GM12875 (cell line): ENCODE measurements at regions not wholly inside any gene's neighbourhood (a gene's known extent, or its start where the extent isn't known, plus 50 kb on each side); places are given as distances from the start of the nearest gene placed in this dataset.

Source experiments
- H3K4me3 ChIP-seq: one replicate; pipeline ENCODE4 v1.5.1; 2011; ENCODE audit warnings: low read depth, low read length, control low read depth
- CTCF ChIP-seq: IDR thresholded peaks from 2 replicates; pipeline ENCODE4 v1.5.1; 2011; ENCODE audit warnings: low read depth, mild to moderate bottlenecking, control low read depth, inconsistent platforms, low read length, moderate library complexity, borderline replicate concordance; ENCODE audit not compliant: insufficient read depth

GRCh38 chr5:8505196-8505595 is 636.2 kb downstream of the MTRR start:
- no peak overlapping the region for H3K4me3 ChIP-seq
- TF ChIP-seq CTCF = no peak

- no peak for TF ChIP-seq CTCF
- H3K4me3 ChIP-seq = no peak overlapping the region
Measured at GRCh38 chr5:8508231-8508630, 639.3 kb downstream of the MTRR start.

GRCh38 chr5:8516356-8516755 is 647.4 kb downstream of the MTRR start:
- H3K4me3 ChIP-seq = no peak overlapping the region
- no peak for TF ChIP-seq CTCF

GRCh38 chr5:8517456-8517855 is 648.5 kb downstream of the MTRR start:
- H3K4me3 ChIP-seq = no peak overlapping the region
- TF ChIP-seq CTCF = no peak

GRCh38 chr5:8520917-8521316 is 652.0 kb downstream of the MTRR start:
- H3K4me3 ChIP-seq = no peak overlapping the region
- no peak for TF ChIP-seq CTCF

- no peak for TF ChIP-seq CTCF
- no peak overlapping the region for H3K4me3 ChIP-seq
Measured at GRCh38 chr5:8521991-8522390, 653.0 kb downstream of the MTRR start.

- no peak for TF ChIP-seq CTCF
- no peak overlapping the region for H3K4me3 ChIP-seq
Measured at GRCh38 chr5:8522646-8523045, 653.7 kb downstream of the MTRR start.
